ENCODE measurements at regions not wholly inside any gene's neighbourhood (a gene's known extent, or its start where the extent isn't known, plus 50 kb on each side); places are given as distances from the start of the nearest gene placed in this dataset.
"Not testable (repeated sequence)": the region's sequence is repeated elsewhere in the genome, so short reads cannot be mapped to it uniquely, and the experiment has no call there.

DNA sequence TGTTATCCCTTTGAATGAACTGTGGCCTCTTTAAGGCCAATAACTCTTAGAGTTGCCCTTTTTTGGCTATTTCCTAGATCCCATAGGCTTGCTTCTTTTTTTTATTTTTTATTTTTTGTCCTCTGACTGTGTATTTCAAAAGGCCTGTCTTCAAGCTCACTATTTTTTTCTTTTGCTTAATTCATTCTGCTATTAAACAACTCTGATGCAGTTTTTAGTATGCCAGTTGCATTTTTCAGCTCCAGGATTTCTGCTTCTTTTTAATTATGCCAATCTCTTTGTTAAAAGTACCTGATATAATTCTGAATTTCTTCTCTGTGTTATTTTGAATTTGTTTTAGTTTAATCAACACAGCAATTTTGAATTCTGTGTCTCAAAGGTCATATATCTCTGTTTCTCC is 912.1 kb downstream of the PLOD2 start:
- Histone ChIP-seq H3K9ac (ENCODE audit: low read length) (no peak overlapping the region), H3K27me3 (ENCODE audit: control insufficient read depth, insufficient read depth, low read length) (no peaks in the 10 kb centered on the region), H3K4me1 (ENCODE audit: control insufficient read depth, insufficient read depth, low read length) (no peaks in the 10 kb centered on the region), H3K4me3 (ENCODE audit: low read length) (no peak overlapping the region), H3K36me3 (ENCODE audit: control insufficient read depth, insufficient read depth, low read length) (no peaks in the 10 kb centered on the region), H3K27ac (ENCODE audit: low read depth, low read length) (no peak overlapping the region)

DNA sequence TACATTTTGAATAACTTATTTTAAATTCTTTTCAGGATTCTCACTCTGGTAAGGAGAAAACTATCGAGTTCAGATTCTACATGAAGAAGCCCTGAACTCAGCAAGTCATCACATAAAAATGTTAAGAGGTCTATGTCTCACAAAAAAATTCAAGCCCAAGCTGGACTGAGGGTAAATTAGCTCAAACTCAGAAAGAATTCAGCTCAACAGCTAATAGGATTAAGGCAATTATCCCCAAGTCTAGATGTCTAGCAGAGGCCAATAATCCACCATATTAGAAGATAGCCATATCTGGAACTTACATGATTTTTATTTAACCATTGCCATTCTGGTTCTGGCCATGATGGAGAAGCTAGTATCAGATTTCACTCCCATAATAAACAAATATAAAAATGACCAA is 909.7 kb downstream of the PLOD2 start:
- H3K27me3 ChIP-seq (ENCODE audit: control insufficient read depth, insufficient read depth, low read length) = no peaks in the 10 kb centered on the region
- H3K36me3 ChIP-seq (ENCODE audit: control insufficient read depth, insufficient read depth, low read length) = no peaks in the 10 kb centered on the region
- H3K9ac ChIP-seq (ENCODE audit: low read length) = no peak overlapping the region
- H3K27ac ChIP-seq (ENCODE audit: low read depth, low read length) = no peak overlapping the region
- no peak overlapping the region for H3K4me3 ChIP-seq (ENCODE audit: low read length)
- H3K4me1 ChIP-seq (ENCODE audit: control insufficient read depth, insufficient read depth, low read length) = no peaks in the 10 kb centered on the region

GRCh38 chr3:145257967-145258366 is 903.0 kb downstream of the PLOD2 start:
- H3K4me1 ChIP-seq (ENCODE audit: control insufficient read depth, insufficient read depth, low read length); H3K4me3 ChIP-seq (ENCODE audit: low read length); H3K27me3 ChIP-seq (ENCODE audit: control insufficient read depth, insufficient read depth, low read length); H3K36me3 ChIP-seq (ENCODE audit: control insufficient read depth, insufficient read depth, low read length); H3K9ac ChIP-seq (ENCODE audit: low read length); H3K27ac ChIP-seq (ENCODE audit: low read depth, low read length): not testable (repeated sequence)

DNA sequence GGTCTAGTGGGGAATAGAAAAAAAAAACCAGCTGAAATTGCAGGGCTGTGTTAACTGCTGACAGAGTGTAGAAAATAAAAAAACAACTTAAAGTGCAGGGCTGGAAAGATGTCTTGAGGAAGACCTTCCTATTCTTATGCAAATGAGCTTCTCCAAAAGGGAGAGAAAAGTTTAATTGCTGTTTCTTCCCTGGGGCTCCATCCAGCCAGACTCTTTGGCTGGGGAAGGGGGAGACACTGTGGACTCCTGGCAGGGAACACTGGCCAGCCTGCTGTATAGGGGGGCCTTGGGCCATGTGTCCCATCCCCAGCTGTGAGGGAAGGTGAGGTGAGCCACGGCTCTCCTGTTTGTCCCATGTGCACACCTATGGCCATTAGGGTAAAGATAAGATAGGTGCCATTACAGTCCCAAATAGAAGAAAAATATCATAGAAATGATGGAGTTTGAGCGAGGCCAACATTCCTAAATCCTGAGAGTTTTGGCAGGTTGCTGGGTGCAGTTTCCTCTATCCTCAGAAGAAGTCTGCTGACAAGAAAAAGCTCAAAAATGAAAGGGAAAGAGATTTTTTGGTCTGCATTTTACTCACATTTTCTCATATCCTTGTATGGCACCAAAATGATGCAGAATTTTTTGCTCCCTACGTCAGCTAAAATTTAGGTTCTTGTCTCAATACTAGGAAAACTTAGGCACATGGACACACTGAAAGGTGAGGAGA is 901.7 kb downstream of the PLOD2 start:
- Histone ChIP-seq H3K27me3 (ENCODE audit: control insufficient read depth, insufficient read depth, low read length) (no peaks in the 10 kb centered on the region), H3K4me3 (ENCODE audit: low read length) (no peak overlapping the region), H3K4me1 (ENCODE audit: control insufficient read depth, insufficient read depth, low read length) (no peaks in the 10 kb centered on the region), H3K27ac (ENCODE audit: low read depth, low read length) (no peak overlapping the region), H3K9ac (ENCODE audit: low read length) (no peak overlapping the region), H3K36me3 (ENCODE audit: control insufficient read depth, insufficient read depth, low read length) (no peaks in the 10 kb centered on the region)

DNA sequence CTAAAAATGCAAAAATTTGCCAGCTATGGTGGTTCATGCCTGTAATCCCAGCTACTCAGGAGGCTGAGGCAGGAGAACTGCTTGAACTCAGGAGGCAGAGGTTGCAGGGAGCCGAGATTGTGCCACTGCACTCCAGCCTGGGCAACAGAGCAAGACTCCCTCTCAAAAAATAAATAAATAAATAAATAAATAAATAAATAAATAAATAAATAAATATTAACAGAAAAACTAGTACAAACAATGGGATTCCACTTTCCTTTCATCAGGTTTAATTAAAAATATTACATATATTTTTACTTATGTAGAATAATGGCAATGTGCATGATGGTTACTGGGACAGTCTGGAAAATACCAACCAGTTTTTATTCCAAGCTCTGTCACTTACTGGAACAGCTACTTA is 897.5 kb downstream of the PLOD2 start:
- not testable (repeated sequence) for H3K36me3 ChIP-seq (ENCODE audit: control insufficient read depth, insufficient read depth, low read length); H3K4me3 ChIP-seq (ENCODE audit: low read length); H3K9ac ChIP-seq (ENCODE audit: low read length); H3K27me3 ChIP-seq (ENCODE audit: control insufficient read depth, insufficient read depth, low read length); H3K27ac ChIP-seq (ENCODE audit: low read depth, low read length); H3K4me1 ChIP-seq (ENCODE audit: control insufficient read depth, insufficient read depth, low read length)

- Histone ChIP-seq H3K36me3 (ENCODE audit: control insufficient read depth, insufficient read depth, low read length) (no peaks in the 10 kb centered on the region), H3K27me3 (ENCODE audit: control insufficient read depth, insufficient read depth, low read length) (no peaks in the 10 kb centered on the region), H3K4me1 (ENCODE audit: control insufficient read depth, insufficient read depth, low read length) (no peaks in the 10 kb centered on the region), H3K4me3 (ENCODE audit: low read length) (no peak overlapping the region), H3K27ac (ENCODE audit: low read depth, low read length) (no peak overlapping the region), H3K9ac (ENCODE audit: low read length) (no peak overlapping the region)
These were observed 894.6 kb downstream of the PLOD2 start for GRCh38 chr3:145266368-145266767.

DNA sequence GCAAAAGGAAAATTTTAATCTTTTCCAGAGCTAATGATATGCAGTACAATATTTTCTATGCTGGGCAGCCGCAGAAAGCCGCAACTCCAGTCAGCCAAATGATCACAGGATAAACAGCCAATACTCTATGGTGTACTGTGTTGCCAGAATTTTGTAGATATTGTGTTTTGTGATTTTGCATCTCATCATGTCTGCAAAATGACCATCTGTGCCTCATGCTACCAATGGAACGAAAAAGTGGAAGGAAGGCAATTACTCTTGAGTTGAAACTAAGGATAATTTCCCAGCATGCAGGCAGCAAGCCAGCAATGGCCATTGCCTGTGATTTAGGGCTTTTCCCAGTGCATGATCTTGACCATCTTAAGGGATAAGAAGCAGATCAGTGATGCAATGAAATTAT is 891.9 kb downstream of the PLOD2 start:
- Histone ChIP-seq H3K4me3 (ENCODE audit: low read length) (no peak overlapping the region), H3K4me1 (ENCODE audit: control insufficient read depth, insufficient read depth, low read length) (no peaks in the 10 kb centered on the region), H3K36me3 (ENCODE audit: control insufficient read depth, insufficient read depth, low read length) (no peaks in the 10 kb centered on the region), H3K27ac (ENCODE audit: low read depth, low read length) (no peak overlapping the region), H3K27me3 (ENCODE audit: control insufficient read depth, insufficient read depth, low read length) (no peaks in the 10 kb centered on the region), H3K9ac (ENCODE audit: low read length) (no peak overlapping the region)

- Histone ChIP-seq H3K27me3 (ENCODE audit: control insufficient read depth, insufficient read depth, low read length) (no peaks in the 10 kb centered on the region), H3K36me3 (ENCODE audit: control insufficient read depth, insufficient read depth, low read length) (no peaks in the 10 kb centered on the region), H3K27ac (ENCODE audit: low read depth, low read length) (no peak overlapping the region), H3K4me1 (ENCODE audit: control insufficient read depth, insufficient read depth, low read length) (no peaks in the 10 kb centered on the region), H3K4me3 (ENCODE audit: low read length) (no peak overlapping the region), H3K9ac (ENCODE audit: low read length) (no peak overlapping the region)
These were observed 888.3 kb downstream of the PLOD2 start for GRCh38 chr3:145272684-145273083.

DNA sequence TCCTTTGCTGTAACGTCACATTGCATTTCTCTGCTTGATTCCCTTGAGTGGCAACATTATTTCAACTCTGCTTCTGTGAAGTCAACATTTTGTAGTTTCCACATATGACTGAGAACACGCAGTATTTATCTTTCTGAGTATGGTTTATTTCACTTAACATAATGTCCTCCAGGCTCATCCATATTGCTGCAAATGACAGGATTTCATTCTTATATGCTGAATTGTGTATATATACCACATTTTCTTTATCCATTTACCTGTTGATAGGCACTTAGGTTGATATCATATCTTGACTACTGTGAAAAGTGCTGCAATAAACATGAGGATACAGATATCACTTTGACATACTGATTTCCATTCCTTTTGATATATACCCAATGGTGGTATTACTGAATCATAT is 878.5 kb downstream of the PLOD2 start:
- no peak overlapping the region for H3K9ac ChIP-seq (ENCODE audit: low read length)
- H3K27ac ChIP-seq (ENCODE audit: low read depth, low read length) = no peak overlapping the region
- H3K4me3 ChIP-seq (ENCODE audit: low read length) = no peak overlapping the region
- no peaks in the 10 kb centered on the region for H3K4me1 ChIP-seq (ENCODE audit: control insufficient read depth, insufficient read depth, low read length)
- no peaks in the 10 kb centered on the region for H3K27me3 ChIP-seq (ENCODE audit: control insufficient read depth, insufficient read depth, low read length)
- H3K36me3 ChIP-seq (ENCODE audit: control insufficient read depth, insufficient read depth, low read length) = no peaks in the 10 kb centered on the region

DNA sequence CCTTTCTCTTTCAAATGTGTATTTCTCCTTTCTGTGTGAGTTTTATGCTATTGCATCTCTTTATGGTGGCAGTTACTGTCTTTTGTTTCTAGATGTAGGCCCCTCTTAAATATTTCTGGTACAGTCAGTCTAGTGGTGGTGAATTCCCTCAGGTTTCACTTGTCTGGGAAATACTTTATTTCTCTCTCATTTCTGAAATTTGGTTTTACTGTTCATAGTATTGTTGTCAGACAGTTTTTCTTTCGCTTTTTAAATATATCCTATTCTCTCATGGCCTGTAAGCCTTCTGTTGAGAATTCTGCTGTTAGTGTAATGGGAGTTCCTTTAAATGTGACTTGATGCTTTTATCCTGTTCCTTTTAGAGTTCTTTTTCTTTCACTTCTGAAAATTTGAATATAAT is 874.0 kb downstream of the PLOD2 start:
- H3K4me3 ChIP-seq (ENCODE audit: low read length) = no peak overlapping the region
- no peak overlapping the region for H3K27ac ChIP-seq (ENCODE audit: low read depth, low read length)
- no peaks in the 10 kb centered on the region for H3K36me3 ChIP-seq (ENCODE audit: control insufficient read depth, insufficient read depth, low read length)
- no peaks in the 10 kb centered on the region for H3K4me1 ChIP-seq (ENCODE audit: control insufficient read depth, insufficient read depth, low read length)
- no peaks in the 10 kb centered on the region for H3K27me3 ChIP-seq (ENCODE audit: control insufficient read depth, insufficient read depth, low read length)
- H3K9ac ChIP-seq (ENCODE audit: low read length) = no peak overlapping the region

- no peaks in the 10 kb centered on the region for H3K4me1 ChIP-seq (ENCODE audit: control insufficient read depth, insufficient read depth, low read length)
- no peaks in the 10 kb centered on the region for H3K27me3 ChIP-seq (ENCODE audit: control insufficient read depth, insufficient read depth, low read length)
- H3K9ac ChIP-seq (ENCODE audit: low read length) = no peak overlapping the region
- H3K27ac ChIP-seq (ENCODE audit: low read depth, low read length) = no peak overlapping the region
- no peaks in the 10 kb centered on the region for H3K36me3 ChIP-seq (ENCODE audit: control insufficient read depth, insufficient read depth, low read length)
- H3K4me3 ChIP-seq (ENCODE audit: low read length) = no peak overlapping the region
These were observed 871.0 kb downstream of the PLOD2 start for GRCh38 chr3:145290010-145290409.

GRCh38 chr3:145294572-145294971 is 866.4 kb downstream of the PLOD2 start:
- H3K36me3 ChIP-seq (ENCODE audit: control insufficient read depth, insufficient read depth, low read length) = no peaks in the 10 kb centered on the region
- no peaks in the 10 kb centered on the region for H3K27me3 ChIP-seq (ENCODE audit: control insufficient read depth, insufficient read depth, low read length)
- H3K9ac ChIP-seq (ENCODE audit: low read length) = no peak overlapping the region
- no peak overlapping the region for H3K27ac ChIP-seq (ENCODE audit: low read depth, low read length)
- H3K4me3 ChIP-seq (ENCODE audit: low read length) = no peak overlapping the region
- H3K4me1 ChIP-seq (ENCODE audit: control insufficient read depth, insufficient read depth, low read length) = no peaks in the 10 kb centered on the region

DNA sequence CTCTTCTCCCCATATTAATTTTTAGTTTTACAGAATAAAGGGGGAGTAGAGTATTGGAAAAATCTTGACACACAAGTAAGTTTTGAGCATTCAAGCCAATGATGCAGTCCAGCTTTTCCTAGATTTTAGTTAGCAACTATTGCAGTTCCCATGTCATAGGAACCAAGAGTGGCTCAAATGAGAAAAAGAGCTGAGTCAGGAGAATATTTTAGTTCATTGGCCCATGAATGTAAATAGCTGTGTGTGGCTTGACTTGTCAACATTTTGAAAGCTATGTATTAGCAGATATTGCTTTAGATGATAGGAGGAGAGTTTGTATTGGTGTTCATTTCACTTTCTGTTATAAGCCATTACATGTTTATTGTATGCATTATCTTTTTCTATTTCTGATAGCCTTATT is 853.7 kb downstream of the PLOD2 start:
- no peaks in the 10 kb centered on the region for H3K27me3 ChIP-seq (ENCODE audit: control insufficient read depth, insufficient read depth, low read length)
- no peak overlapping the region for H3K9ac ChIP-seq (ENCODE audit: low read length)
- no peak overlapping the region for H3K27ac ChIP-seq (ENCODE audit: low read depth, low read length)
- no peak overlapping the region for H3K4me3 ChIP-seq (ENCODE audit: low read length)
- H3K36me3 ChIP-seq (ENCODE audit: control insufficient read depth, insufficient read depth, low read length) = no peaks in the 10 kb centered on the region
- H3K4me1 ChIP-seq (ENCODE audit: control insufficient read depth, insufficient read depth, low read length) = no peaks in the 10 kb centered on the region
